Thyroid gland (tissue), 4 donors: ENCODE measurements at regions not wholly inside any gene's neighbourhood (a gene's known extent, or its start where the extent isn't known, plus 50 kb on each side); places are given as distances from the start of the nearest gene placed in this dataset.

Source experiments
- DNase-seq, 2 donors: peaks; one replicate each; pipeline ENCODE4 v3.0.0-alpha.2; 2019
- H3K27ac ChIP-seq, 3 donors: fragments of 200-600 bp; sonication (generic); 1 replicate in 2 of 3; 2 replicates in 1 of 3; pipeline ENCODE4 v1.5.1; 2016 to 2019; ENCODE audit warnings: mild to moderate bottlenecking in 1 of 3, moderate library complexity in 1 of 3
- H3K27me3 ChIP-seq: fragments of 200-600 bp; sonication (generic); one replicate; pipeline ENCODE4 v1.5.1; 2019
- H3K36me3 ChIP-seq, 2 donors: fragments of 200-600 bp; sonication (generic); one replicate each; pipeline ENCODE4 v1.5.1; 2016 to 2019
- H3K4me1 ChIP-seq, 2 donors: fragments of 200-600 bp; sonication (generic); one replicate each; pipeline ENCODE4 v1.5.1; 2017 to 2019
- H3K4me3 ChIP-seq, 3 donors: fragments of 200-600 bp; sonication (generic); replicated peaks in 1 of 3; 1 replicate in 2 of 3; 2 replicates in 1 of 3; pipeline ENCODE4 v1.5.1; 2016; ENCODE audit warnings: mild to moderate bottlenecking in 1 of 3
- H3K9me3 ChIP-seq: fragments of 200-600 bp; sonication (generic); one replicate; pipeline ENCODE4 v1.5.1; 2017
- CTCF ChIP-seq, 6 experiments: fragments of 200-600 bp in 3 of 6; fragments of 450-650 bp in 3 of 6; sonication (generic) in 3 of 6; IDR thresholded peaks; one replicate each; pipeline ENCODE4 v1.5.1; 2016 to 2019; ENCODE audit warnings: antibody characterized with exemption in 6 of 6, mild to moderate bottlenecking in 2 of 6, inconsistent platforms in 1 of 6, moderate library complexity in 1 of 6
- POLR2A ChIP-seq, 2 donors: fragments of 450-650 bp; IDR thresholded peaks; one replicate each; pipeline ENCODE4 v1.6.1; 2017; ENCODE audit warnings: antibody characterized with exemption in 2 of 2, mild to moderate bottlenecking in 2 of 2, moderate library complexity in 1 of 2
- WGBS, 2 donors: methylation state at CpG; one replicate each; pipeline ENCODE4 v1.1.5; 2017; 5-methylcytosine and 5-hydroxymethylcytosine counted together
- intact Hi-C: fragments of 100-400 bp; cut with DNase I; formaldehyde crosslinking; loops from one replicate; pipeline ENCODE4 v1.15.1; 2023

- intact Hi-C loops: no loop called here
- no peak overlapping the region for H3K4me3 ChIP-seq
Measured at GRCh38 chr10:21099291-21100062, 202.4 kb upstream of the NEBL start.

GRCh38 chr10:21097926-21098355 is 200.8 kb upstream of the NEBL start:
- intact Hi-C loops: no loop called here
- no peak for TF ChIP-seq CTCF (IDR thresholded peaks at IDR 0.05)
- Histone ChIP-seq H3K9me3 (no peaks in the 10 kb centered on the region), H3K27me3 (no peaks in the 10 kb centered on the region), H3K4me1 (peaks cover 19 to 28% of the 10 kb centered on the region in 2 donors), H3K4me3 (no peak overlapping the region), H3K27ac (no peak overlapping the region), H3K36me3 (no peaks in the 10 kb centered on the region)
- WGBS, 2 donors: 97 to 98% methylated on average over 5 of the region's 5 CpGs
- DNase-seq: no peak

More at GRCh38 chr10:21099291-21100062, 202.4 kb upstream of the NEBL start:
- no peak for DNase-seq
- no peaks in the 10 kb centered on the region for H3K27me3 ChIP-seq
- TF ChIP-seq POLR2A (IDR thresholded peaks at IDR 0.05): no peak
- no peak for TF ChIP-seq CTCF (IDR thresholded peaks at IDR 0.05)
- H3K4me1 ChIP-seq: peaks cover 18 to 19% of the 10 kb centered on the region in 2 donors
- no peaks in the 10 kb centered on the region for H3K9me3 ChIP-seq
- no peak overlapping the region for H3K27ac ChIP-seq
- WGBS, 2 donors: 84 to 88% methylated on average over 6 of the region's 6 CpGs
- H3K36me3 ChIP-seq: no peaks in the 10 kb centered on the region

- Histone ChIP-seq H3K4me1 (peaks cover under 1 to 19% of the 10 kb centered on the region in 2 donors), H3K27ac (no peak overlapping the region), H3K36me3 (no peaks in the 10 kb centered on the region), H3K27me3 (no peaks in the 10 kb centered on the region), H3K4me3 (no peak overlapping the region), H3K9me3 (no peaks in the 10 kb centered on the region)
- no peak for TF ChIP-seq POLR2A (IDR thresholded peaks at IDR 0.05)
- no peak for TF ChIP-seq CTCF (IDR thresholded peaks at IDR 0.05)
- 94 to 96% methylated on average over 3 of the region's 3 CpGs for WGBS, 2 donors
- no peak for DNase-seq
- intact Hi-C loops: no loop called here
Measured at GRCh38 chr10:21095494-21096055, 198.5 kb upstream of the NEBL start.

- Histone ChIP-seq H3K4me1 (peaks cover 0 to 20% of the 10 kb centered on the region in 2 donors), H3K9me3 (no peaks in the 10 kb centered on the region), H3K27me3 (no peaks in the 10 kb centered on the region), H3K27ac (no peak overlapping the region), H3K36me3 (no peaks in the 10 kb centered on the region), H3K4me3 (no peak overlapping the region)
- WGBS, 2 donors: 91% methylated on average over 3 of the region's 3 CpGs
- TF ChIP-seq POLR2A (IDR thresholded peaks at IDR 0.05): no peak
- TF ChIP-seq CTCF (IDR thresholded peaks at IDR 0.05): no peak
- no peak for DNase-seq
- intact Hi-C loops: no loop called here
Measured at GRCh38 chr10:21095073-21095472, 198.0 kb upstream of the NEBL start.
